HG03521 (cell line): ENCODE measurements at regions not wholly inside any gene's neighbourhood (a gene's known extent, or its start where the extent isn't known, plus 50 kb on each side); places are given as distances from the start of the nearest gene placed in this dataset.
"Not testable (repeated sequence)": the region's sequence is repeated elsewhere in the genome, so short reads cannot be mapped to it uniquely, and the experiment has no call there.

Experiments used
- ATAC-seq: cut with Tn5 transposase; IDR thresholded peaks from one replicate; pipeline ENCODE4 v1.9.1; 2021; ENCODE audit warnings: mild to moderate bottlenecking, moderate library complexity; ENCODE audit not compliant: unreplicated experiment

GRCh38 chr1:176396604-176397395 lies 66.2 kb upstream of the PAPPA2 start:
- not testable (repeated sequence) for ATAC-seq

GRCh38 chr1:176391621-176392020 lies 71.4 kb upstream of the PAPPA2 start:
- no peak for ATAC-seq

GRCh38 chr1:176384841-176385240 lies 78.1 kb upstream of the PAPPA2 start:
- no peak for ATAC-seq

GRCh38 chr1:176382163-176382562 lies 80.8 kb upstream of the PAPPA2 start:
- no peak for ATAC-seq

GRCh38 chr1:176379626-176380339 lies 83.2 kb upstream of the PAPPA2 start:
- no peak for ATAC-seq

GRCh38 chr1:176374967-176375569 lies 87.9 kb upstream of the PAPPA2 start:
- ATAC-seq = peak; percentile 74

- ATAC-seq = no peak
Measured at GRCh38 chr1:176364236-176364905, 98.6 kb upstream of the PAPPA2 start.

GRCh38 chr1:176349135-176349715 lies 113.8 kb upstream of the PAPPA2 start:
- not testable (repeated sequence) for ATAC-seq

GRCh38 chr1:176341656-176342055 lies 121.3 kb upstream of the PAPPA2 start:
- ATAC-seq = no peak

- ATAC-seq = no peak
Measured at GRCh38 chr1:176338877-176339276, 124.1 kb upstream of the PAPPA2 start.

- ATAC-seq = no peak
Measured at GRCh38 chr1:176330782-176331181, 123.7 kb upstream of the COP1 start.

- no peak for ATAC-seq
Measured at GRCh38 chr1:176325664-176326063, 118.6 kb upstream of the COP1 start.

GRCh38 chr1:176323472-176323871 lies 116.4 kb upstream of the COP1 start:
- ATAC-seq = no peak

GRCh38 chr1:176315519-176316220 lies 108.6 kb upstream of the COP1 start:
- ATAC-seq = no peak

- not testable (repeated sequence) for ATAC-seq
Measured at GRCh38 chr1:176296602-176297001, 89.5 kb upstream of the COP1 start.

- no peak for ATAC-seq
Measured at GRCh38 chr1:176285996-176286395, 78.9 kb upstream of the COP1 start.

- ATAC-seq = no peak
Measured at GRCh38 chr1:176271572-176271971, 64.5 kb upstream of the COP1 start.
